Dermis blood vessel endothelial cell (primary cell): ENCODE measurements at regions not wholly inside any gene's neighbourhood (a gene's known extent, or its start where the extent isn't known, plus 50 kb on each side); places are given as distances from the start of the nearest gene placed in this dataset.
"Not testable (repeated sequence)": the region's sequence is repeated elsewhere in the genome, so short reads cannot be mapped to it uniquely, and the experiment has no call there.

Source experiments
- DNase-seq: peaks from one replicate; pipeline ENCODE4 v3.0.0; 2010

- not testable (repeated sequence) for DNase-seq
Observed at GRCh38 chr14:105765072-105765825, 238.9 kb downstream of the TMEM121 start.

GRCh38 chr14:105765893-105766614, 239.7 kb downstream of the TMEM121 start:
- DNase-seq: no peak

- no peak for DNase-seq
Observed at GRCh38 chr14:105767315-105767714, 240.9 kb downstream of the TMEM121 start.

GRCh38 chr14:105768039-105768438, 241.7 kb downstream of the TMEM121 start:
- DNase-seq: not testable (repeated sequence)

- DNase-seq: not testable (repeated sequence)
Observed at GRCh38 chr14:105769061-105769730, 242.8 kb downstream of the TMEM121 start.

- DNase-seq: not testable (repeated sequence)
Observed at GRCh38 chr14:105770619-105771216, 244.3 kb downstream of the TMEM121 start.

GRCh38 chr14:105771261-105772226, 245.2 kb downstream of the TMEM121 start:
- not testable (repeated sequence) for DNase-seq

GRCh38 chr14:105772710-105773250, 246.4 kb downstream of the TMEM121 start:
- DNase-seq: not testable (repeated sequence)

- DNase-seq: no peak
Observed at GRCh38 chr14:105773584-105773983, 247.2 kb downstream of the TMEM121 start.

GRCh38 chr14:105774001-105774400, 247.6 kb downstream of the TMEM121 start:
- no peak for DNase-seq

- not testable (repeated sequence) for DNase-seq
Observed at GRCh38 chr14:105774585-105775348, 248.4 kb downstream of the TMEM121 start.

GRCh38 chr14:105775349-105775923, 249.1 kb downstream of the TMEM121 start:
- DNase-seq: not testable (repeated sequence)

GRCh38 chr14:105776112-105776511, 249.7 kb downstream of the TMEM121 start:
- not testable (repeated sequence) for DNase-seq

- no peak for DNase-seq
Observed at GRCh38 chr14:105776924-105777323, 250.5 kb downstream of the TMEM121 start.

- DNase-seq: no peak
Observed at GRCh38 chr14:105783707-105784106, 257.3 kb downstream of the TMEM121 start.

GRCh38 chr14:105793836-105794235, 267.5 kb downstream of the TMEM121 start:
- no peak for DNase-seq

GRCh38 chr14:105797546-105797945, 271.2 kb downstream of the TMEM121 start:
- no peak for DNase-seq

- DNase-seq: no peak
Observed at GRCh38 chr14:105805701-105806100, 279.3 kb downstream of the TMEM121 start.

GRCh38 chr14:105806568-105806967, 280.2 kb downstream of the TMEM121 start:
- DNase-seq: no peak
